Liver (tissue), 8 donors: ENCODE measurements at regions not wholly inside any gene's neighbourhood (a gene's known extent, or its start where the extent isn't known, plus 50 kb on each side); places are given as distances from the start of the nearest gene placed in this dataset.

Experiments
- DNase-seq: peaks from one replicate; pipeline ENCODE4 v3.0.0-alpha.2; 2017; ENCODE audit warnings: low spot score
- H3K27ac ChIP-seq, 2 donors: one replicate each; pipeline ENCODE4 v1.7.0; 2013; ENCODE audit warnings: inconsistent platforms in 2 of 2, low read length in 2 of 2, control low read depth in 1 of 2, low read depth in 1 of 2, mild to moderate bottlenecking in 1 of 2
- H3K27me3 ChIP-seq, 4 donors: one replicate each; pipeline versions ENCODE4 v1.6.1 to v1.7.0; 2013; ENCODE audit warnings: low read length in 3 of 4, inconsistent platforms in 1 of 4, mild to moderate bottlenecking in 1 of 4, moderate library complexity in 1 of 4; ENCODE audit not compliant: control insufficient read depth in 4 of 4, insufficient read depth in 4 of 4
- H3K36me3 ChIP-seq, 4 donors: one replicate each; pipeline versions ENCODE4 v1.6.1 to v1.7.0; 2013; ENCODE audit warnings: low read length in 3 of 4, mild to moderate bottlenecking in 3 of 4, low read depth in 1 of 4, moderate library complexity in 1 of 4; ENCODE audit not compliant: control insufficient read depth in 4 of 4, insufficient read depth in 3 of 4
- H3K4me1 ChIP-seq, 4 donors: one replicate each; pipeline versions ENCODE4 v1.6.1 to v1.7.0; 2013; ENCODE audit warnings: low read length in 3 of 4, mild to moderate bottlenecking in 3 of 4, moderate library complexity in 1 of 4; ENCODE audit not compliant: control insufficient read depth in 4 of 4, insufficient read depth in 4 of 4
- H3K4me3 ChIP-seq, 3 donors: one replicate each; pipeline versions ENCODE4 v1.6.1 to v1.7.0; 2013; ENCODE audit warnings: low read length in 3 of 3, control low read depth in 1 of 3, low read depth in 1 of 3, mild to moderate bottlenecking in 1 of 3
- H3K9ac ChIP-seq, 2 donors: one replicate each; pipeline ENCODE4 v1.7.0; 2013; ENCODE audit warnings: low read length in 2 of 2, mild to moderate bottlenecking in 2 of 2, moderate library complexity in 2 of 2, control low read depth in 1 of 2, low read depth in 1 of 2
- H3K9me3 ChIP-seq, 4 donors: one replicate each; pipeline versions ENCODE4 v1.6.1 to v1.7.0; 2013; ENCODE audit warnings: low read length in 3 of 4; ENCODE audit not compliant: control insufficient read depth in 4 of 4
- CTCF ChIP-seq: fragments of 150-350 bp; IDR thresholded peaks from 2 replicates; pipeline ENCODE4 v1.5.1; 2017; ENCODE audit warnings: improper control_type of control experiment, low read depth, low read length; ENCODE audit not compliant: missing input control
- FOXA1 ChIP-seq: IDR thresholded peaks from 2 replicates; pipeline ENCODE4 v1.6.1; 2016; ENCODE audit warnings: antibody characterized with exemption
- FOXA2 ChIP-seq: IDR thresholded peaks from 2 replicates; pipeline ENCODE4 v1.6.1; 2016; ENCODE audit warnings: antibody characterized with exemption
- GABPA ChIP-seq, 2 donors: IDR thresholded peaks in 1 of 2; conservative IDR thresholded peaks in 1 of 2; 2 replicates each; pipeline ENCODE4 v1.6.1; 2016; ENCODE audit warnings: antibody characterized with exemption in 2 of 2, mild to moderate bottlenecking in 1 of 2, moderate library complexity in 1 of 2
- HNF4A ChIP-seq, 2 donors: conservative IDR thresholded peaks; 2 replicates each; pipeline ENCODE4 v1.6.1; 2016; ENCODE audit warnings: antibody characterized with exemption in 2 of 2, mild to moderate bottlenecking in 2 of 2
- HNF4G ChIP-seq: IDR thresholded peaks from 2 replicates; pipeline ENCODE4 v1.6.1; 2016; ENCODE audit warnings: antibody characterized with exemption
- JUND ChIP-seq, 2 donors: IDR thresholded peaks; 2 replicates each; pipeline ENCODE4 v1.6.1; 2016; ENCODE audit warnings: antibody characterized with exemption in 2 of 2
- RAD21 ChIP-seq, 2 donors: IDR thresholded peaks; 2 replicates each; pipeline ENCODE4 v1.6.1; 2016; ENCODE audit warnings: antibody characterized with exemption in 2 of 2, mild to moderate bottlenecking in 2 of 2
- REST ChIP-seq: IDR thresholded peaks from 2 replicates; pipeline ENCODE4 v1.6.1; 2016; ENCODE audit warnings: antibody characterized with exemption, mild to moderate bottlenecking
- YY1 ChIP-seq: IDR thresholded peaks from 2 replicates; pipeline ENCODE4 v1.6.1; 2016; ENCODE audit warnings: antibody characterized with exemption, mild to moderate bottlenecking
- ZBTB33 ChIP-seq: IDR thresholded peaks from 2 replicates; pipeline ENCODE4 v1.6.1; 2016; ENCODE audit warnings: antibody characterized with exemption
- WGBS: extraction: QIAGEN DNeasy Blood & Tissue Kit; methylation state at CpG from one replicate; pipeline ENCODE4 v1.1.7; 2013; 5-methylcytosine and 5-hydroxymethylcytosine counted together
- donor health status: healthy.
- donor health status: healthy.
- donor health status: healthy.
- donor health status: healthy.
- donor health status: healthy.

- no peaks in the 10 kb centered on the region for H3K9me3 ChIP-seq
- TF ChIP-seq HNF4G (no peak), RAD21 (IDR thresholded peaks at IDR 0.05) (no peak), REST (no peak), JUND (IDR thresholded peaks at IDR 0.05) (no peak)
- no peak for DNase-seq
- WGBS, result 80% methylated on average over 2 of the region's 2 CpGs
- H3K4me3 ChIP-seq, result no peak overlapping the region
- H3K9ac ChIP-seq, result no peak overlapping the region
- H3K27me3 ChIP-seq, result no peaks in the 10 kb centered on the region
- no peaks in the 10 kb centered on the region for H3K4me1 ChIP-seq
- no peaks in the 10 kb centered on the region for H3K36me3 ChIP-seq
- H3K27ac ChIP-seq, result no peak overlapping the region
Observed at GRCh38 chr6:16044211-16044643, 84.7 kb upstream of the MYLIP start.

- H3K9ac ChIP-seq, result no peak overlapping the region
- 80% methylated on average over 5 of the region's 5 CpGs for WGBS
- H3K9me3 ChIP-seq, result no peaks in the 10 kb centered on the region
- no peak for TF ChIP-seq FOXA1
- no peak for TF ChIP-seq FOXA2
- no peak for TF ChIP-seq ZBTB33
- no peak for TF ChIP-seq GABPA (IDR thresholded peaks at IDR 0.05 in 1 of 2, conservative IDR thresholded peaks at IDR 0.05 in 1 of 2)
- TF ChIP-seq HNF4A (conservative IDR thresholded peaks at IDR 0.05), result no peak
- no peak for TF ChIP-seq CTCF
- TF ChIP-seq YY1, result no peak
- no peak overlapping the region for H3K4me3 ChIP-seq
- no peaks in the 10 kb centered on the region for H3K36me3 ChIP-seq
- H3K27me3 ChIP-seq, result no peaks in the 10 kb centered on the region
- no peaks in the 10 kb centered on the region for H3K4me1 ChIP-seq
- no peak for DNase-seq
- H3K27ac ChIP-seq, result no peak overlapping the region
Observed at GRCh38 chr6:16043171-16044135, 85.4 kb upstream of the MYLIP start.
